NB4 (cell line): ENCODE measurements at regions not wholly inside any gene's neighbourhood (a gene's known extent, or its start where the extent isn't known, plus 50 kb on each side); places are given as distances from the start of the nearest gene placed in this dataset.

Source experiments
- MYC ChIP-seq: IDR thresholded peaks from 2 replicates; pipeline ENCODE4 v1.6.1; 2011; ENCODE audit warnings: low read depth, low read length
- POLR2A ChIP-seq: IDR thresholded peaks from 2 replicates; pipeline ENCODE4 v1.6.1; 2011; ENCODE audit warnings: mild to moderate bottlenecking; ENCODE audit not compliant: insufficient read length; ENCODE audit errors: extremely low read depth
- TF ChIP-seq, protein P1 (sequence below): IDR thresholded peaks from one replicate; pipeline ENCODE4 v1.5.1; 2012; ENCODE audit warnings: low read depth, low read length
- TF ChIP-seq, protein P2 (sequence below): IDR thresholded peaks from 2 replicates; pipeline ENCODE4 v1.6.1; 2011; ENCODE audit warnings: low read depth, low read length

DNA sequence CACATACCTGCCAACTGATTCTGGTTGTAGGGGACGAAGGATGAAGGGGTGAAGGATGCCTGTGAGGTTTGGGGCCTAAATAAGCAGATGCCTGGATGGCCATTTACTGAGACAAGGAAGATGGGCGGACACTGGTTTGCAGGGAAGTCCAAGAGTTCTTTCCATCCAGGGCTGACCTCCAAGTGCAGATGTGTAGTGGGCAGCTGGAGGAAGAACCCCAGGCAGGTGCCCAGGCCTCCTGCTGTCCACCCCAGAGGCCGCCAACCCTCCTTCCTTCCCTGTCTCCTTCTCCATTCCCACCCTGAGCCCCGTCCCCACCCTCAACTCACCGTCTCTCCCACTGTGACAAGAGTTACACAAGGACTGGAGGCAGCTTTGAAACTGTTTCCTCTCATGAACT lies 171.5 kb downstream of the KATNAL1 start:
- TF ChIP-seq POLR2A = no peak
- TF ChIP-seq, protein P1, sequence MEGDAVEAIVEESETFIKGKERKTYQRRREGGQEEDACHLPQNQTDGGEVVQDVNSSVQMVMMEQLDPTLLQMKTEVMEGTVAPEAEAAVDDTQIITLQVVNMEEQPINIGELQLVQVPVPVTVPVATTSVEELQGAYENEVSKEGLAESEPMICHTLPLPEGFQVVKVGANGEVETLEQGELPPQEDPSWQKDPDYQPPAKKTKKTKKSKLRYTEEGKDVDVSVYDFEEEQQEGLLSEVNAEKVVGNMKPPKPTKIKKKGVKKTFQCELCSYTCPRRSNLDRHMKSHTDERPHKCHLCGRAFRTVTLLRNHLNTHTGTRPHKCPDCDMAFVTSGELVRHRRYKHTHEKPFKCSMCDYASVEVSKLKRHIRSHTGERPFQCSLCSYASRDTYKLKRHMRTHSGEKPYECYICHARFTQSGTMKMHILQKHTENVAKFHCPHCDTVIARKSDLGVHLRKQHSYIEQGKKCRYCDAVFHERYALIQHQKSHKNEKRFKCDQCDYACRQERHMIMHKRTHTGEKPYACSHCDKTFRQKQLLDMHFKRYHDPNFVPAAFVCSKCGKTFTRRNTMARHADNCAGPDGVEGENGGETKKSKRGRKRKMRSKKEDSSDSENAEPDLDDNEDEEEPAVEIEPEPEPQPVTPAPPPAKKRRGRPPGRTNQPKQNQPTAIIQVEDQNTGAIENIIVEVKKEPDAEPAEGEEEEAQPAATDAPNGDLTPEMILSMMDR = no peak
- TF ChIP-seq, protein P2, sequence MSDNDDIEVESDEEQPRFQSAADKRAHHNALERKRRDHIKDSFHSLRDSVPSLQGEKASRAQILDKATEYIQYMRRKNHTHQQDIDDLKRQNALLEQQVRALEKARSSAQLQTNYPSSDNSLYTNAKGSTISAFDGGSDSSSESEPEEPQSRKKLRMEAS = no peak
- no peak for TF ChIP-seq MYC
